ENCODE measurements at regions not wholly inside any gene's neighbourhood (a gene's known extent, or its start where the extent isn't known, plus 50 kb on each side); places are given as distances from the start of the nearest gene placed in this dataset.

- Histone ChIP-seq H3K4me2 (ENCODE audit: insufficient read depth, insufficient read length, low read length) (no peak overlapping the region), H4K20me1 (ENCODE audit: control insufficient read depth, insufficient read depth, insufficient read length) (no peaks in the 10 kb centered on the region), H2BK15ac (ENCODE audit: low read depth, low read length) (no peak overlapping the region), H2BK120ac (ENCODE audit: low read depth, low read length, poor library complexity, severe bottlenecking) (no peak overlapping the region), H3K4ac (ENCODE audit: low read depth, low read length) (no peak overlapping the region), H3K79me1 (ENCODE audit: insufficient read depth, low read depth, low read length, poor library complexity, severe bottlenecking) (no peaks in the 10 kb centered on the region), H2BK5ac (ENCODE audit: insufficient read length, low read length) (no peak overlapping the region), H3T11ph (ENCODE audit: low read length) (no peak overlapping the region), H2AFZ (ENCODE audit: low read length) (no peak overlapping the region), H3K18ac (ENCODE audit: insufficient read length, low read depth, low read length) (no peak overlapping the region), H3K4me1 (ENCODE audit: insufficient read depth, low read length) (no peaks in the 10 kb centered on the region), H3K27me3 (ENCODE audit: insufficient read depth, low read length) (no peaks in the 10 kb centered on the region), H4K91ac (ENCODE audit: insufficient read length, low read depth, low read length) (no peak overlapping the region), H2BK12ac (ENCODE audit: insufficient read length, low read depth, low read length) (no peak overlapping the region), H3K14ac (ENCODE audit: insufficient read depth, low read length) (no peak overlapping the region), H3K27ac (ENCODE audit: insufficient read length, low read depth, low read length) (no peak overlapping the region), H3K9ac (ENCODE audit: extremely low read depth, insufficient read length, low read length) (no peak overlapping the region), H3K9me3 (ENCODE audit: control insufficient read depth, low read depth, low read length) (no peaks in the 10 kb centered on the region), H2AK5ac (ENCODE audit: insufficient read length, low read length) (no peak overlapping the region), H2BK20ac (ENCODE audit: low read depth, low read length, poor library complexity, severe bottlenecking) (no peak overlapping the region), H3K79me2 (ENCODE audit: insufficient read depth, low read length) (no peaks in the 10 kb centered on the region), H4K5ac (ENCODE audit: insufficient read length, low read depth, low read length) (no peak overlapping the region), H3K23me2 (ENCODE audit: insufficient read length, low read depth, low read length, poor library complexity, severe bottlenecking) (no peaks in the 10 kb centered on the region), H4K8ac (replicated peaks; ENCODE audit: insufficient read length, low read depth, low read length) (no peak overlapping the region), H3K23ac (ENCODE audit: insufficient read length, low read depth, low read length) (no peak overlapping the region), H3K56ac (ENCODE audit: insufficient read length, low read depth, low read length) (no peak overlapping the region)
- no peak for TF ChIP-seq CTCF (conservative IDR thresholded peaks at IDR 0.05)
- Mint-ChIP-seq H3K4me1 (no peaks in the 10 kb centered on the region), H3K27me3 (ENCODE audit: low read depth) (no peaks in the 10 kb centered on the region; the same call in 1 of the 2 replicates), H3K36me3 (ENCODE audit: insufficient read depth in 1 of 3, low read depth in 3 of 3) (no peaks in the 10 kb centered on the region), H3K9me3 (no peaks in the 10 kb centered on the region), H3K4me3 (no peak overlapping the region), H3K27ac (no peak overlapping the region)
- no peak for DNase-seq
- WGBS (ENCODE audit: extremely low coverage, insufficient read length, low lambda C conversion rate): no CpG with 5 or more reads among the region's 4 CpGs
Observed at GRCh38 chr12:33763331-33763730, 259.0 kb upstream of the ALG10 start.

Measured in H9 (cell line).